Panc1 (cell line): ENCODE measurements at regions not wholly inside any gene's neighbourhood (a gene's known extent, or its start where the extent isn't known, plus 50 kb on each side); places are given as distances from the start of the nearest gene placed in this dataset.
"Not testable (repeated sequence)": the region's sequence is repeated elsewhere in the genome, so short reads cannot be mapped to it uniquely, and the experiment has no call there.

Experiments used
- TF ChIP-seq, protein P1 (sequence below): fragments of 450-650 bp; IDR thresholded peaks from 2 replicates; pipeline ENCODE4 v1.5.1; 2017; ENCODE audit warnings: mild to moderate bottlenecking
- TF ChIP-seq, protein P2 (sequence below), 2 experiments: IDR thresholded peaks; 2 replicates each; pipeline ENCODE4 v1.6.1; 2011 to 2012; ENCODE audit warnings: low read depth in 2 of 2, control low read depth in 1 of 2, low read length in 1 of 2, mild to moderate bottlenecking in 1 of 2, moderate library complexity in 1 of 2; ENCODE audit not compliant: insufficient read depth in 1 of 2

DNA sequence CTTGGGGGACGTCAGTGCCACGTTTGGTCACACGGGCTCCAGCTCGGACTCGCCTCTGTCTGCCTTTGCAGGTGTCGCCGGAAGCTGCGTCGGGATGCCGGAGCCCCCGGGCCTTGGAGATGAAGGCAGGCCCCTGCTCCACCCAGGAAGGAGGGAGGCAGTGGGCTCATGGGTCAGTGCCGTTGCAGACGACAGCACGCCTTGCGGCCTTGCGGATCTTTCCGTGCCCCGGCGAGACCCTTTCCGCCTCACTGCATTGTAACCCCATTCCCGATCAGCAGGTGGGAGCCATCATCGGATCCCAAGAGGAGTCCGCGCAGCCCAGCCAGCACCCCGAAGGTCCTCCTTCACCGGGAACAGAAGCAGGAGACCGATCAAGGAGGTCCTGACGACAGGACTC is 1422.2 kb upstream of the PCDH10 start:
- TF ChIP-seq, protein P1, sequence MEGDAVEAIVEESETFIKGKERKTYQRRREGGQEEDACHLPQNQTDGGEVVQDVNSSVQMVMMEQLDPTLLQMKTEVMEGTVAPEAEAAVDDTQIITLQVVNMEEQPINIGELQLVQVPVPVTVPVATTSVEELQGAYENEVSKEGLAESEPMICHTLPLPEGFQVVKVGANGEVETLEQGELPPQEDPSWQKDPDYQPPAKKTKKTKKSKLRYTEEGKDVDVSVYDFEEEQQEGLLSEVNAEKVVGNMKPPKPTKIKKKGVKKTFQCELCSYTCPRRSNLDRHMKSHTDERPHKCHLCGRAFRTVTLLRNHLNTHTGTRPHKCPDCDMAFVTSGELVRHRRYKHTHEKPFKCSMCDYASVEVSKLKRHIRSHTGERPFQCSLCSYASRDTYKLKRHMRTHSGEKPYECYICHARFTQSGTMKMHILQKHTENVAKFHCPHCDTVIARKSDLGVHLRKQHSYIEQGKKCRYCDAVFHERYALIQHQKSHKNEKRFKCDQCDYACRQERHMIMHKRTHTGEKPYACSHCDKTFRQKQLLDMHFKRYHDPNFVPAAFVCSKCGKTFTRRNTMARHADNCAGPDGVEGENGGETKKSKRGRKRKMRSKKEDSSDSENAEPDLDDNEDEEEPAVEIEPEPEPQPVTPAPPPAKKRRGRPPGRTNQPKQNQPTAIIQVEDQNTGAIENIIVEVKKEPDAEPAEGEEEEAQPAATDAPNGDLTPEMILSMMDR = not testable (repeated sequence)
- TF ChIP-seq, protein P2, sequence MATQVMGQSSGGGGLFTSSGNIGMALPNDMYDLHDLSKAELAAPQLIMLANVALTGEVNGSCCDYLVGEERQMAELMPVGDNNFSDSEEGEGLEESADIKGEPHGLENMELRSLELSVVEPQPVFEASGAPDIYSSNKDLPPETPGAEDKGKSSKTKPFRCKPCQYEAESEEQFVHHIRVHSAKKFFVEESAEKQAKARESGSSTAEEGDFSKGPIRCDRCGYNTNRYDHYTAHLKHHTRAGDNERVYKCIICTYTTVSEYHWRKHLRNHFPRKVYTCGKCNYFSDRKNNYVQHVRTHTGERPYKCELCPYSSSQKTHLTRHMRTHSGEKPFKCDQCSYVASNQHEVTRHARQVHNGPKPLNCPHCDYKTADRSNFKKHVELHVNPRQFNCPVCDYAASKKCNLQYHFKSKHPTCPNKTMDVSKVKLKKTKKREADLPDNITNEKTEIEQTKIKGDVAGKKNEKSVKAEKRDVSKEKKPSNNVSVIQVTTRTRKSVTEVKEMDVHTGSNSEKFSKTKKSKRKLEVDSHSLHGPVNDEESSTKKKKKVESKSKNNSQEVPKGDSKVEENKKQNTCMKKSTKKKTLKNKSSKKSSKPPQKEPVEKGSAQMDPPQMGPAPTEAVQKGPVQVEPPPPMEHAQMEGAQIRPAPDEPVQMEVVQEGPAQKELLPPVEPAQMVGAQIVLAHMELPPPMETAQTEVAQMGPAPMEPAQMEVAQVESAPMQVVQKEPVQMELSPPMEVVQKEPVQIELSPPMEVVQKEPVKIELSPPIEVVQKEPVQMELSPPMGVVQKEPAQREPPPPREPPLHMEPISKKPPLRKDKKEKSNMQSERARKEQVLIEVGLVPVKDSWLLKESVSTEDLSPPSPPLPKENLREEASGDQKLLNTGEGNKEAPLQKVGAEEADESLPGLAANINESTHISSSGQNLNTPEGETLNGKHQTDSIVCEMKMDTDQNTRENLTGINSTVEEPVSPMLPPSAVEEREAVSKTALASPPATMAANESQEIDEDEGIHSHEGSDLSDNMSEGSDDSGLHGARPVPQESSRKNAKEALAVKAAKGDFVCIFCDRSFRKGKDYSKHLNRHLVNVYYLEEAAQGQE (IDR thresholded peaks at IDR 0.05; ENCODE audit: insufficient read depth in 1 of 2, low read depth in 2 of 2, low read length in 1 of 2) = not testable (repeated sequence)
